ES-I3 (cell line): ENCODE measurements at regions not wholly inside any gene's neighbourhood (a gene's known extent, or its start where the extent isn't known, plus 50 kb on each side); places are given as distances from the start of the nearest gene placed in this dataset.

ENCODE experiments used
- H3K36me3 ChIP-seq: 2 replicates; pipeline ENCODE4 v1.6.1; 2013; ENCODE audit warnings: mild to moderate bottlenecking, low read length, control low read depth, moderate library complexity; ENCODE audit not compliant: insufficient read depth
- H3K4me1 ChIP-seq: 2 replicates; pipeline ENCODE4 v1.6.1; 2013; ENCODE audit warnings: mild to moderate bottlenecking, control low read depth, low read length; ENCODE audit not compliant: insufficient read depth
- H3K9ac ChIP-seq: 2 replicates; pipeline ENCODE4 v1.6.1; 2013; ENCODE audit warnings: low read depth, mild to moderate bottlenecking, low read length, moderate library complexity
- H3K9me3 ChIP-seq: 2 replicates; pipeline ENCODE4 v1.6.1; 2013; ENCODE audit warnings: mild to moderate bottlenecking, low read length, moderate library complexity; ENCODE audit not compliant: control insufficient read depth, insufficient read depth

DNA sequence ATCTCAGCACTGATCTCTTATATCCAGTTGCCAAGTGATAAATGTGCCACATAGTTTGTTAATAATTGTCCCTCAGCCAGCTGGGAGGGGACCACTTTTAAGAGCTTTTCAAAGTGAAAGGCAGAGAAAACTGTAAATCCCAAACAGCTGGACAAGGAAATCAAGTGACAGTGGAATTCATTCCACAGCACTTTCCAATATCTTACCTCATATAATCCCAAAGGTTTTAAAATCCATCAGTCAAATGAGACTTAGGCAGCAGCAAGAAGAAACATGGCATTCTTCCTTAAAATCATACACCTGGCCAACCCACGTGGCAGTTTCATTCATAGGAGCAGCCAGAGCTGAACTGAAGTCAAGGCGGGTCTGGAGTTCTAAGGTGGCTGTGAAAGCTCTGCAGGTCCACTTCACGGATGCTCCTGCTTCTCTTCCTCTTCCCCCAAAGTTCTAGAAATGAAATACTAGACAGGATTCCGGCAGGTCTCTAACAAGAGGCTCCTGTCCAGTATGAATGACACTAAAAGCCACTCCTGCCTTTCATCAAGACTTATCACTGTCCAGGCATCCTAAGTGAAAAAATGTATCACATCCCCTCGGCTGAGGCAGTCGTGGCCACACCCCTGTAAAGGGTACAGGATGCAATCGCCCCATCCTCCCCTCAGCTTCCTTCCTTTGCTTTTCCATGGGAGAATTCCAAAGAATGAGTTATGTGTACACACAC, 190.4 kb upstream of the STK17B start:
- Histone ChIP-seq H3K36me3 (no peaks in the 10 kb centered on the region), H3K9me3 (no peaks in the 10 kb centered on the region), H3K4me1 (no peaks in the 10 kb centered on the region), H3K9ac (no peak overlapping the region)

DNA sequence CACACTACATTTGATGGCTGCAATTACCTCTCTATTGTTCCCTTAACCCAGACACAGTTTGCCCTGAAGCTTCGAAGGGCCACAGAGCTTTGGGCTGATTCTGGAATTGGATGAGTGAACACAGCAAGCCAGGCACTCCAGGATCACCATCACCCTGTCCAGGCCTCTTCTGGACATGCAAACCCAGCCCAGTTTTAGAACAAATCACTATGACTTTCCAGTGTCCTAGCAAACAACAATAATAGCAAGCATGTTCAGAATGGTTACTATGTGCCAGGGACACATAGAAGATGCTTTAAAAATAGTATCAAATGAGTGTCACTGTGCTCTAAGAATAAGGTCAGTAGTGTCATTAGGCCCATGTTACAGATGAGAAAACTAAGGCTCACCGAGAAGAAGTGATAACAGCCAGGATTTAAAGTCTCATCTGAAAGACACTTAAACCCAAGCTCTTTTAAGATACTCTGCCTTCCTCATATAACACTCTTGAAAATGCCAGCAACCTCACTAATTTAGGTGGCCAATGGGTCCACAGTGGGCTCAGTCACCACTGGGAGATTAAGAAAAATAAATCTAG, 191.7 kb upstream of the STK17B start:
- Histone ChIP-seq H3K4me1 (no peaks in the 10 kb centered on the region), H3K36me3 (no peaks in the 10 kb centered on the region), H3K9me3 (no peaks in the 10 kb centered on the region), H3K9ac (no peak overlapping the region)

DNA sequence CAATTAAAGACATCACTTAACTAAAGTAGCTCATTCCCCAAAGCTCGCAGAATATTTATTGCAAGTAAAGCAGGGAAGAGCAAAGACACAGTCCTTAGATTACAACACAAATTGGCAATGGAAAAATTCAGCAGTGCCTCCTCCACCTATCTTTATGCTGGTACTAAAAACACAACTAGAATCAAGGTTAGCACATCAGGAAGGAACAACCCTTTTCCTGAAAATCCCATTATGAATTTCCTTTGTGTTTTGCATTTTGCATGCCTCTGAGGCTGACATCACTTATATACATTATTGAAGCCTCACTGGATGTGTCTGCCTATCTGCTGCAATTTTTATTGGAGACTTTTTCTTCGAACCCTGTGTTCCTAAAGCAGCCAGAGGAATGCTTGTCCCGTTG, 193.8 kb upstream of the STK17B start:
- no peaks in the 10 kb centered on the region for H3K9me3 ChIP-seq
- H3K36me3 ChIP-seq: no peaks in the 10 kb centered on the region
- no peaks in the 10 kb centered on the region for H3K4me1 ChIP-seq
- H3K9ac ChIP-seq: no peak overlapping the region

DNA sequence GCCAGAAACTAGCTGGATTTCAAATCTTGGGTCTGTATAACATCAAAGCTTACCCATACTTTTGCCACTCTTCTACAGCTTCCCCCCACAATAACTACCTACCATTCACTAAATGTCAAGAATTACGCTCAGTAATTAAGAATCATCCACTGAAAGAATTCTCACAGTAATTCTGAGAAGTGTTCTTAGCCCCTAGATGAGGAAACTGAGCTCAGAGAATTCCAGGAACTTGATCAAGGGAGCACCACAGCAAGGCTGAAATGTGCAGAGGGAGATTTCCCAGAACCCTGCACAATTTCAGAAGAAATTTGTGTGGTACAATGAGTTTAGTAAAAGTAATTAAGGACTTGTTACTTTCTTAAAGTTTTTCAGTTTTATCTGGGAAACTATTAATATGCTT, 194.5 kb upstream of the STK17B start:
- Histone ChIP-seq H3K36me3 (no peaks in the 10 kb centered on the region), H3K9ac (no peak overlapping the region), H3K9me3 (no peaks in the 10 kb centered on the region), H3K4me1 (peaks cover 7% of the 10 kb centered on the region; the same call in 1 of the 2 replicates)

DNA sequence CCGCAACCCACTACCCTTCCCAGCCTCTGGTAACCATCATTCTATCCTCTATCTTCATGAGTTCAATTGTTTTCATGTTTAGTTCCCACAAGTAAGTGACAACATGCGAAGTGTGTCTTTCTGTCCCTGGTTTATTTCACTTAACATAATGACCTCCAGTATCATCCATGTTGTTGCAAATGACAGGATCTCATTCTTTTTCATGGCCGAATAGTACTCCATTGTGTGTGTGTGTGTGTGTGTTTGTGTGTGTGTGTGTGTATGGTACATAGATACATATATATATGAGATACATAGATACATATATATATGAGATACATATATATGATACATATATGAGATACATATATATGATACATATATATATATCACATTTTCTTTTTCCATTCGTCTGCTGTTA, 196.3 kb upstream of the STK17B start:
- peaks cover 7% of the 10 kb centered on the region; the same call in 1 of the 2 replicates for H3K4me1 ChIP-seq

DNA sequence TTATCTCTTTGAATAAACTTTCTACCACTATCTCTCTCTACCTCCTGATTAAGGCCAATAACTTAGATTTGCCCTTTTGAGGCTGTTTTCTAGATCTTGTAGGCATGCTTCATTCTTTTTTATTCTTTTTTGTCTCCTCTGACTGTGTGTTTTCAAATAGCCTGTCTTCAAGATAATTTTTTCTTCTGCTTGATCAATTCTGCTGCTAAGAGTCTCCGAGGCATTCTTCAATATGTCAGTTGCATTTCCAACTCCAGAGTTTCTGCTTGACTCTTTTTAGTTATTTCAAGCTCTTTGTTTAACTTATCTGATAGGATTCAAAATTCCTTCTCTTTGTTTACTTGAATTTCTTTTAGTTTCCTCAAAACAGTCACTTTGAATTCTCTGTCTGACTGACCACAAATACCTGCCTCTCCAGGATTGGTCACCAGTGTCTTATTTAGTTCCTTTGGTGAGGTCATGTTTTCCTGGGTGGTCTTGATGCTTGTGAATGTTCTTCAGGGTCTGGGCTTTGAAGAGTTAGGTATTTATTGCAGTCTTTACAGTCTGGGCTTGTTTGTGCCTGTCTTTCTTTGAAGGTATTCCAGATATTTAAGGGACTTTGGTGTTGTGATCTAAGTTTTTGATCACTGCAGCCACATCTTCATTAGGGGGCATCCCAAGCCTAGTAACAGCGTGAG, 197.3 kb upstream of the STK17B start:
- Histone ChIP-seq H3K9ac (no peak overlapping the region), H3K4me1 (peaks cover 7% of the 10 kb centered on the region; the same call in 1 of the 2 replicates)

More for the DNA sequence above, 196.3 kb upstream of the STK17B start:
- H3K9ac ChIP-seq: no peak overlapping the region
- no peaks in the 10 kb centered on the region for H3K9me3 ChIP-seq
- no peaks in the 10 kb centered on the region for H3K36me3 ChIP-seq

DNA sequence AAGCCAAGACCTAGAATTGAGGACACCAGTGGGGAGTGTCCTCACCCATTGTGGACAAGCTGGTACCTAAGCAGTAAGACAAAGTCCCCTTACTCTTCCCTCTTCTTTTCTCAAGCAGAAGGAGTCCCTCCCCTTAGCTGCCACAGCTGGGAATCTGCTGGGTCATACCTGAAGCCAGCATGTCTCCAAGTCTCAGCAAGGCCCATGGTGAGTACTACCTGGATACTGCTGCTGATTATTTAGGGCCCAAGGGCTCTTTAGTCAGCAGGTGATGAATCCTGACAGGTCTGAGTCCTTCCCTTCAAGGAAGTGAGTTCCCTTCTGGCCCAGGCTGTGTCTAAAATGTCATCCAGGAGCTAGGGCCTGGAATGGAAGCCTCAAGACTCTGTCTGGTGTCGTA, 198.6 kb upstream of the STK17B start:
- Histone ChIP-seq H3K9me3 (no peaks in the 10 kb centered on the region), H3K9ac (no peak overlapping the region), H3K36me3 (no peaks in the 10 kb centered on the region), H3K4me1 (peaks cover 7% of the 10 kb centered on the region; the same call in 1 of the 2 replicates)

More for the DNA sequence above, 197.3 kb upstream of the STK17B start:
- no peaks in the 10 kb centered on the region for H3K36me3 ChIP-seq
- no peaks in the 10 kb centered on the region for H3K9me3 ChIP-seq

DNA sequence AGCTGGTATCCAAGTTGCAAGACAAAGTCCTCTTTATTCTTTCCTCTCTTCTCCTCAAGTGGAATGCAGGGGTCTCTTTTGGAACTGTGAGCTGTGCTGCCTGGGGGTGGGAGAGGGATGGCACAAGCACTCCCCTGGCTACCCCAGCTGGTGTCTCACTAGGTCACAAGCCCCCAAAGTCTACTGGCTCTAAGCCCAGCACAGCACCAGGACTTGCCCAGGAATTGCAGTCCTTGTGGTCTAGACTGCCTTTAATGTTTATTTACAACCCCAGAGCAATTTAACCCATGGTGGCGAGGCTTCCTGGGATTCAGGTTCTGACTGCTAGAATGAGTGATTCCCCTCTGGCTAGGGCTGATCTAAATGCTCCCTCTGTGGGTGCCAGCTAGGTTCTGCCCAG, 199.0 kb upstream of the STK17B start:
- Histone ChIP-seq H3K4me1 (peaks cover 7% of the 10 kb centered on the region; the same call in 1 of the 2 replicates), H3K9me3 (no peaks in the 10 kb centered on the region), H3K36me3 (no peaks in the 10 kb centered on the region)

DNA sequence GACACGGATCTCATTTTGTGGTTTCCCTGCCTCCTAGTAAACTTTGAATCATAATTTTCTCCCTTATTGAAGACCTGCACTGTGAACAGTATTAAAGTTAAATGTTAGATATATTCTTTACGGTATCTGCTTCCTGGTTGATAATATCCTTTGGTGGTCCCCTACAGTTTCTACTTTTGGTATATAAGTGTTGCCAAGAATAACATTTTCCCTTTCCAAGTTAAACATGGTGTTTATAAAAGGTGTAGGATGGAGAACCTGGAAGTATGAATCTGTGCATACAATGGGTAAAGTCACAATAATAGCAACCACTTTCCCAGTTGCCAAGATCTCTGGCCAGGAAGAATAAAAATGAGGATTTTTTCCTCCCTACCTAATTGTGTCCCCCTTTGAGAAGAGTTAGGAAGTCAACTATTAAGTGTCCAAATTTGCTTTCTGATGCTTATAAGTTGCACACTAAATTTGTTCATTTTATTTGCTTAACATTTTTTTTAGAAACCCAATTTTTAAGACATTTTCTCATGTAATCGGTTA, 201.0 kb upstream of the STK17B start:
- Histone ChIP-seq H3K4me1 (peaks cover 7% of the 10 kb centered on the region; the same call in 1 of the 2 replicates), H3K36me3 (no peaks in the 10 kb centered on the region), H3K9me3 (no peaks in the 10 kb centered on the region), H3K9ac (no peak overlapping the region)

More for the DNA sequence above, 199.0 kb upstream of the STK17B start:
- no peak overlapping the region for H3K9ac ChIP-seq

DNA sequence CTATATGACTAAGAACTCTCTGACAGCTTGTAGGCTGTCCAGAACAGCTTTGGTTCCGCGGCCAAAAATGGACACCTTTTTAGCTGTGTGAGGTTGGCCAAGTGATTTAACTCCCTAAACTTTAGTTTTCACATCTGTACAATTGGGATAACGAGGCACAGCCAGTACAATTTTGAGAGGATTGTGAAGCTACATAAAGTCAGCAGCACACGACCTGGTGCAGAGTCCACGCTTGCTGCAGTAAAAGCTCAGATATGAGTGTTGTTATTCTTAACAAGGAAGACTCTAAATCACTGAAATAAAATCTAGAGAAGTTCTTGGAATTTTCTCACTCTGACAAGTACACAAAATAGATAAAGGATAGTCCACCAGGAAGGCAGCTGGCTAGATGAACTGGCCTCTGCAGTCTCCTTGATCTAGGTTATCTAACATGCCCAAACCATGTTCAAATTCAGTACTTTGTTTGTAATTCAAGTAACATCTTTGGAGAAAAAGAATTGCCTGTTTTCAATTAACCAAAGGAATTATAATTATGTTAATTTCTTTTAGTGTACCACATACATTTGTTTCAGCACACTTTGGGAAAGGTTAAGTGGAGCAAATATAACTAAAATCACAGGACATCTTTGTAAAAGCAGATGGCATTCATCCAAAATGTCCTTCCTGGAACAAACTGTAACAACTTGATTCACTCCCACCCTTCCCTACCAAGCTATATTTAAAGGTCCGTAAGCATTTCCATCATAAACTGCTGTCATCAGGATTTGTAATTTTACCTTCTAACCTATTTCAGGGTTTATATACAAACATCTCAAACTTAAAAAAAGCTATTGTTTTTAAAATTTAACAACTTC, 201.7 kb upstream of the STK17B start:
- H3K4me1 ChIP-seq: peaks cover 7% of the 10 kb centered on the region; the same call in 1 of the 2 replicates
- H3K36me3 ChIP-seq: no peaks in the 10 kb centered on the region
- no peak overlapping the region for H3K9ac ChIP-seq
- H3K9me3 ChIP-seq: no peaks in the 10 kb centered on the region

DNA sequence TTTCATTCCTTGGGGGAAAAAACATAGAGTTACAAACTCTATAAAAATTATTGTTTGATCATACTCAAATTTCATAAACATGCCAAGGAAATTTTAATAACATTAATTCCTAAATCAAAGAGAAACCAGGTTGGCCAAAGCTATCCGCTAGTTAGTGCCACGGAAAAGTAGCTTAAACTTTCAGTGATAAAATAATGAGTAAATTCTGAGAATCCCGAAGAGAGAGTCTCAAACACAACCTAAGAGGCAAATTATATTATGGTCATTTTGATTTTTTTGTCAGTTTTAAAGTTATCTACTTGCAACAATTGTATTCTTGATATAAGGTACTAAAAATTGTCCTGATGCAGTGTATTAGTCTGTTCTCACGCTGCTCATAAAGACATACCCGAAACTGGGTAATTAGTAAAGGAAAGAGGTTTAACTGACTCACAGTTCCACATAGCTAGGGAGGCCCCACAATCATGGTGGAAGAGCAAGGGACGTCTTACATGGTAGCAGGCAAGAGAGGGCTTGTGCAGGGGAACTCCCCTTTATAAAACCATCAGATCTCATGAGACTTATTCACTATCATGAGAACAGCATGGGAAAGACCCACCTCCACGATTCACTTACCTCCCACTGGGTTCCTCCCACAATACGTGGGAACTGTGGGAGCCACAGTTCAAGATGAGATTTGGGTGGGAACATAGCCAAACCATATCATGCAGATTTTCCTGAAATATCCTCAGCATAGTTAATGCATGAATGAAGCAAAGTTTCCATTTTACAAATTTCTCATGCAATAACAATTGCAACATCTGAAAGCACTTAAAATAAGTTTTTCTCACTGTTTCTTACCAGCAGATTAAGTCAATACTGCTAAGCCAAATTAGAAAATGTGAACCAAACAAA, 205.9 kb upstream of the STK17B start:
- H3K36me3 ChIP-seq: no peaks in the 10 kb centered on the region
- no peaks in the 10 kb centered on the region for H3K9me3 ChIP-seq
- no peaks in the 10 kb centered on the region for H3K4me1 ChIP-seq
- H3K9ac ChIP-seq: no peak overlapping the region

DNA sequence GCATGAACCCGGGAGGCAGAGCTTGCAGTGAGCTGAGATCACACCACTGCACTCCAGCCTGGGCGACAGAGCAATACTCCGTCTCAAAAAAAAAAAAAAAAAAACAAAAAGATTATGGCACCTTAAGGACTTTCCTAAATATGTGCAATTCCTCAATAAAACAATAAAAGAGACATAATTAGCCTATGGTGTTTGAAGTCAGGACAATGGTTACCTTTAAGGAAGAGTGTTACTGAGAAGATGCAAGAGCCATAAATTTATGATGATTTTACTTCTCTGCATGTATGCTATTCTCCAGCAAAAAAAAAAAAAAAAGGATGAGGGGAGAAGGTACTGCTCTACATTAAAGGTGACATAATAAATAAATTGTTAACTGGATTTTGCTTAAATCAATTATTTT, 208.2 kb upstream of the STK17B start:
- H3K4me1 ChIP-seq: no peaks in the 10 kb centered on the region
- H3K36me3 ChIP-seq: no peaks in the 10 kb centered on the region
- H3K9ac ChIP-seq: no peak overlapping the region
- H3K9me3 ChIP-seq: no peaks in the 10 kb centered on the region

DNA sequence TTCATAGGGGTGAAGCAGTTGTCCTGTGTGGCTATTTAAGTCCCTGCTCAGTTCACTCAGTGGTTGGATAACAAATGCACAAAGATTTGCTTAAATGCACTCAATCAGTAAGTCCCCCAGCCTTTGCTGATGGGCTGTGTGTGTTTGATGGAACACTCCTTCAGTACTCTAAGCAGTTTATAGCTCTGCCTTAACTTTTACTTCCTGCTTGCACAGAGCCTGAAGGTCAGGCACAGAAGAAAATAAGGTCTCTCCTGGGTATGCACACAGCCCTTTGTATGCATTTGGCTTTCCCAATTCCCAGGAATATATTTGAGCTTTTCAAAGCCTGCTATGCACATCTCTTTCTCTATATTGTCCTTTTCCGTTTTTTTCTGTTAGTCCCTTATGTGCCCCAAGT, 208.7 kb upstream of the STK17B start:
- Histone ChIP-seq H3K4me1 (no peaks in the 10 kb centered on the region), H3K36me3 (no peaks in the 10 kb centered on the region), H3K9me3 (no peaks in the 10 kb centered on the region; the same call in 1 of the 2 replicates)

More for the DNA sequence above, 208.7 kb upstream of the STK17B start:
- H3K9ac ChIP-seq: no peak overlapping the region
